Karpas-422 (cell line): ENCODE measurements at regions not wholly inside any gene's neighbourhood (a gene's known extent, or its start where the extent isn't known, plus 50 kb on each side); places are given as distances from the start of the nearest gene placed in this dataset.
"Not testable (repeated sequence)": the region's sequence is repeated elsewhere in the genome, so short reads cannot be mapped to it uniquely, and the experiment has no call there.

Experiments used
- DNase-seq: peaks from one replicate; pipeline ENCODE4 v3.0.0-alpha.2; 2015
- H2AFZ ChIP-seq: fragments of 200-600 bp; sonication (generic); 2 replicates; pipeline ENCODE4 v1.6.1; 2014; ENCODE audit warnings: antibody characterized with exemption, low read length, mixed read lengths
- H3K27ac ChIP-seq: fragments of 200-600 bp; sonication (generic); 2 replicates; pipeline ENCODE4 v1.5.1; 2014; ENCODE audit warnings: mild to moderate bottlenecking, low read length, moderate library complexity
- H3K27me3 ChIP-seq: fragments of 200-600 bp; sonication (generic); 2 replicates; pipeline ENCODE4 v1.6.1; 2014; ENCODE audit warnings: low read length, mixed read lengths
- H3K36me3 ChIP-seq: fragments of 200-600 bp; sonication (generic); 2 replicates; pipeline ENCODE4 v1.6.1; 2014; ENCODE audit warnings: low read length, mixed read lengths; ENCODE audit not compliant: insufficient read depth
- H3K4me1 ChIP-seq: fragments of 200-600 bp; sonication (generic); 2 replicates; pipeline ENCODE4 v1.6.1; 2014; ENCODE audit warnings: mild to moderate bottlenecking, low read length, mixed read lengths
- H3K4me2 ChIP-seq: fragments of 200-600 bp; sonication (generic); 2 replicates; pipeline ENCODE4 v1.6.1; 2014; ENCODE audit warnings: low read length, low read depth, mild to moderate bottlenecking; ENCODE audit not compliant: poor library complexity, severe bottlenecking
- H3K4me3 ChIP-seq: fragments of 200-600 bp; sonication (generic); 2 replicates; pipeline ENCODE4 v1.5.1; 2014; ENCODE audit warnings: mild to moderate bottlenecking, antibody characterized with exemption, low read length, mixed read lengths
- H3K79me2 ChIP-seq: fragments of 200-600 bp; sonication (generic); 2 replicates; pipeline ENCODE4 v1.6.1; 2014; ENCODE audit warnings: mild to moderate bottlenecking, low read length, mixed read lengths
- H3K9ac ChIP-seq: fragments of 200-600 bp; sonication (generic); 2 replicates; pipeline ENCODE4 v1.6.0; 2014; ENCODE audit warnings: low read length
- H3K9me2 ChIP-seq: fragments of 200-600 bp; sonication (generic), shearing (Covaris generic); replicated peaks from 2 replicates; pipeline ENCODE4 v1.6.0; 2014; ENCODE audit warnings: mild to moderate bottlenecking, low read length, moderate library complexity; ENCODE audit not compliant: insufficient read depth
- H3K9me3 ChIP-seq: fragments of 300-700, 200-600 bp; sonication (generic); 2 replicates; pipeline ENCODE4 v1.6.1; 2014; ENCODE audit warnings: low read length, mixed read lengths
- H4K20me1 ChIP-seq: fragments of 200-600 bp; sonication (generic); 2 replicates; pipeline ENCODE4 v1.6.1; 2014; ENCODE audit warnings: mild to moderate bottlenecking, antibody characterized with exemption, low read length, low read depth; ENCODE audit not compliant: insufficient read depth

GRCh38 chr2:111269761-111270323 lies 149.1 kb downstream of the BCL2L11 start:
- not testable (repeated sequence) for H3K4me3 ChIP-seq, H2AFZ ChIP-seq, H3K9me3 ChIP-seq

GRCh38 chr2:111270569-111270968 lies 149.9 kb downstream of the BCL2L11 start:
- not testable (repeated sequence) for H3K9ac ChIP-seq, H2AFZ ChIP-seq, H3K9me3 ChIP-seq, H3K4me2 ChIP-seq, H3K27me3 ChIP-seq, H3K27ac ChIP-seq, H3K79me2 ChIP-seq, H4K20me1 ChIP-seq, H3K9me2 ChIP-seq, H3K36me3 ChIP-seq, H3K4me1 ChIP-seq, H3K4me3 ChIP-seq, DNase-seq

More at GRCh38 chr2:111269761-111270323, 149.1 kb downstream of the BCL2L11 start:
- H3K4me1 ChIP-seq, H3K9ac ChIP-seq, DNase-seq, H3K27me3 ChIP-seq, H3K36me3 ChIP-seq, H4K20me1 ChIP-seq, H3K4me2 ChIP-seq, H3K27ac ChIP-seq, H3K9me2 ChIP-seq, H3K79me2 ChIP-seq: not testable (repeated sequence)

GRCh38 chr2:111271647-111272304 lies 151.1 kb downstream of the BCL2L11 start:
- not testable (repeated sequence) for H2AFZ ChIP-seq, H3K79me2 ChIP-seq, H3K4me1 ChIP-seq, H3K9me2 ChIP-seq, H3K36me3 ChIP-seq, H3K9ac ChIP-seq, H4K20me1 ChIP-seq, H3K27ac ChIP-seq, H3K4me2 ChIP-seq, H3K4me3 ChIP-seq, DNase-seq, H3K27me3 ChIP-seq, H3K9me3 ChIP-seq

GRCh38 chr2:111273007-111273406 lies 152.3 kb downstream of the BCL2L11 start:
- not testable (repeated sequence) for H3K27ac ChIP-seq, H3K27me3 ChIP-seq, H2AFZ ChIP-seq, DNase-seq, H3K4me1 ChIP-seq, H4K20me1 ChIP-seq, H3K79me2 ChIP-seq, H3K4me3 ChIP-seq, H3K9ac ChIP-seq, H3K36me3 ChIP-seq, H3K4me2 ChIP-seq, H3K9me3 ChIP-seq, H3K9me2 ChIP-seq

- not testable (repeated sequence) for H3K9ac ChIP-seq, H3K9me2 ChIP-seq, H3K9me3 ChIP-seq, H3K36me3 ChIP-seq, DNase-seq, H4K20me1 ChIP-seq, H3K27me3 ChIP-seq, H2AFZ ChIP-seq, H3K4me1 ChIP-seq, H3K79me2 ChIP-seq, H3K27ac ChIP-seq, H3K4me2 ChIP-seq, H3K4me3 ChIP-seq
These were observed 154.5 kb downstream of the BCL2L11 start for GRCh38 chr2:111275047-111275853.

GRCh38 chr2:111275854-111276171 lies 155.1 kb downstream of the BCL2L11 start:
- H3K36me3 ChIP-seq, H4K20me1 ChIP-seq, DNase-seq: not testable (repeated sequence)

GRCh38 chr2:111278133-111278532 lies 157.4 kb downstream of the BCL2L11 start:
- H2AFZ ChIP-seq, H3K4me2 ChIP-seq, H3K9ac ChIP-seq, H3K4me1 ChIP-seq, H3K9me3 ChIP-seq, H3K36me3 ChIP-seq, DNase-seq, H3K27me3 ChIP-seq, H3K4me3 ChIP-seq, H3K9me2 ChIP-seq, H4K20me1 ChIP-seq, H3K27ac ChIP-seq, H3K79me2 ChIP-seq: not testable (repeated sequence)

More at GRCh38 chr2:111275854-111276171, 155.1 kb downstream of the BCL2L11 start:
- not testable (repeated sequence) for H3K4me2 ChIP-seq, H3K79me2 ChIP-seq, H2AFZ ChIP-seq, H3K27me3 ChIP-seq, H3K4me1 ChIP-seq, H3K9ac ChIP-seq, H3K27ac ChIP-seq, H3K4me3 ChIP-seq, H3K9me2 ChIP-seq, H3K9me3 ChIP-seq

- not testable (repeated sequence) for H3K9me2 ChIP-seq, DNase-seq, H3K27me3 ChIP-seq, H3K36me3 ChIP-seq, H3K4me1 ChIP-seq, H3K4me2 ChIP-seq, H3K9me3 ChIP-seq, H3K27ac ChIP-seq, H2AFZ ChIP-seq, H3K4me3 ChIP-seq, H3K79me2 ChIP-seq, H4K20me1 ChIP-seq, H3K9ac ChIP-seq
These were observed 160.1 kb downstream of the BCL2L11 start for GRCh38 chr2:111280709-111281286.
